ENCODE measurements at regions not wholly inside any gene's neighbourhood (a gene's known extent, or its start where the extent isn't known, plus 50 kb on each side); places are given as distances from the start of the nearest gene placed in this dataset.

DNA sequence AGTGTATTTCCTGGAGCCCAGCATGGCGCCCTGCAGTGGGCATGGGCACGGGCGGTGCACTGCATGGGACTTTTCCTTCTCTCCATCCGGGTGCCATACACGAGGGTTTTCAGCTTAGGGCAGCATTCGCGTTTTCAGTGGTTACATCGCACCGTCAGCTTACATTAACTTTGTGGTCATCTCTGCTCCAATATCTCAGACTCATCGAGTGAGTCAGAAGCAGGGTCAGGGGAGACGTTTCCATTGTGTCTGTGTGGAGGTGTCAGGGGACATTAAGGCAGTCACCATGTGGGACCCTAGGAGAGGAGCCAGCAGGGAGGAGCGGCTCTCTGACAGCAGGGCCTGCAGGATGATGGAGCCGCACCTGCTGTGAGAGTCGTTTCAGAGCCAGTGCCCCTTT is 541.0 kb downstream of the FGF9 start:
- DNase-seq (ENCODE audit: extremely low read depth in 1 of 4, low spot score in 3 of 4) (no peak), FAIRE-seq (no peak), ATAC-seq (no peak)
- Histone ChIP-seq H3K4me2 (ENCODE audit: insufficient read depth, low read length) (no peak overlapping the region), H3K9me1 (ENCODE audit: control insufficient read depth, insufficient read depth, low read length) (no peaks in the 10 kb centered on the region), H4K20me1 (replicated peaks; ENCODE audit: control insufficient read depth, insufficient read depth, low read length) (no peaks in the 10 kb centered on the region), H3K27ac (ENCODE audit: extremely low read depth, low read depth, low read length) (no peak overlapping the region), H3K9ac (ENCODE audit: insufficient read depth in 1 of 2, low read depth in 2 of 2, low read length in 2 of 2) (no peak overlapping the region), H3K36me3 (ENCODE audit: control insufficient read depth, insufficient read depth, low read length) (no peaks in the 10 kb centered on the region), H3K4me1 (replicated peaks in 1 of 2; ENCODE audit: control insufficient read depth in 2 of 2, insufficient read depth in 2 of 2, low read length in 2 of 2) (no peaks in the 10 kb centered on the region), H3K4me3 (no peak overlapping the region), H3K27me3 (ENCODE audit: control insufficient read depth in 2 of 2, insufficient read depth in 2 of 2, low read length in 2 of 2) (peaks cover 0 to 2% of the 10 kb centered on the region in 2 experiments; a peak in 2 of 5 replicates), H2AFZ (ENCODE audit: low read depth, low read length) (no peak overlapping the region), H3K79me2 (ENCODE audit: control insufficient read depth, insufficient read depth, low read length) (no peaks in the 10 kb centered on the region), H3K9me3 (replicated peaks; ENCODE audit: control insufficient read depth, insufficient read depth, low read depth, low read length) (no peaks in the 10 kb centered on the region)
- ChIA-PET CTCF (ENCODE audit: low intra/inter-chr PET ratio) (no interaction called here), POLR2A (no interaction called here)
- 0% methylated on average over 12 of the region's 14 CpGs for WGBS (ENCODE audit: insufficient coverage, low coverage, missing lambda C conversion rate)
- in situ Hi-C loops (cut with MboI), result no loop called here
- BruUV-seq (replicated peaks), result no TSS peak
- intact Hi-C loops (cut with micrococcal nuclease), result no loop called here
- TF ChIP-seq, protein P1, sequence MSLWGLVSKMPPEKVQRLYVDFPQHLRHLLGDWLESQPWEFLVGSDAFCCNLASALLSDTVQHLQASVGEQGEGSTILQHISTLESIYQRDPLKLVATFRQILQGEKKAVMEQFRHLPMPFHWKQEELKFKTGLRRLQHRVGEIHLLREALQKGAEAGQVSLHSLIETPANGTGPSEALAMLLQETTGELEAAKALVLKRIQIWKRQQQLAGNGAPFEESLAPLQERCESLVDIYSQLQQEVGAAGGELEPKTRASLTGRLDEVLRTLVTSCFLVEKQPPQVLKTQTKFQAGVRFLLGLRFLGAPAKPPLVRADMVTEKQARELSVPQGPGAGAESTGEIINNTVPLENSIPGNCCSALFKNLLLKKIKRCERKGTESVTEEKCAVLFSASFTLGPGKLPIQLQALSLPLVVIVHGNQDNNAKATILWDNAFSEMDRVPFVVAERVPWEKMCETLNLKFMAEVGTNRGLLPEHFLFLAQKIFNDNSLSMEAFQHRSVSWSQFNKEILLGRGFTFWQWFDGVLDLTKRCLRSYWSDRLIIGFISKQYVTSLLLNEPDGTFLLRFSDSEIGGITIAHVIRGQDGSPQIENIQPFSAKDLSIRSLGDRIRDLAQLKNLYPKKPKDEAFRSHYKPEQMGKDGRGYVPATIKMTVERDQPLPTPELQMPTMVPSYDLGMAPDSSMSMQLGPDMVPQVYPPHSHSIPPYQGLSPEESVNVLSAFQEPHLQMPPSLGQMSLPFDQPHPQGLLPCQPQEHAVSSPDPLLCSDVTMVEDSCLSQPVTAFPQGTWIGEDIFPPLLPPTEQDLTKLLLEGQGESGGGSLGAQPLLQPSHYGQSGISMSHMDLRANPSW (CRISPR knock-in tag; IDR thresholded peaks at IDR 0.05), result no peak
- TF ChIP-seq ZNF644 (tag; IDR thresholded peaks at IDR 0.05; ENCODE audit: low read depth) (no peak), ELF1 (tag; IDR thresholded peaks at IDR 0.05) (no peak), CSDE1 (IDR thresholded peaks at IDR 0.05) (no peak), GTF2A2 (tag; IDR thresholded peaks at IDR 0.05) (no peak), ZNF253 (CRISPR knock-in tag; conservative IDR thresholded peaks at IDR 0.05) (no peak), FOXK1 (CRISPR knock-in tag; IDR thresholded peaks at IDR 0.05; ENCODE audit: borderline replicate concordance) (no peak), LARP7 (IDR thresholded peaks at IDR 0.05) (no peak), TEAD4 (IDR thresholded peaks at IDR 0.05; ENCODE audit: low read length) (no peak), TEAD4 (CRISPR knock-in tag; IDR thresholded peaks at IDR 0.05; ENCODE audit: borderline replicate concordance) (no peak), MAZ (CRISPR knock-in tag; conservative IDR thresholded peaks at IDR 0.05 in 1 of 2, IDR thresholded peaks at IDR 0.05 in 1 of 2) (no peak), ZNF507 (tag; conservative IDR thresholded peaks at IDR 0.05) (no peak), ZKSCAN1 (IDR thresholded peaks at IDR 0.05; ENCODE audit: low read depth, low read length) (no peak), SRSF3 (IDR thresholded peaks at IDR 0.05; ENCODE audit: insufficient read depth, low read length) (no peak), ZNF668 (CRISPR knock-in tag; IDR thresholded peaks at IDR 0.05) (no peak), BRD9 (IDR thresholded peaks at IDR 0.05; ENCODE audit: low read depth, partially characterized antibody) (no peak)
- TF ChIP-seq, protein P2, sequence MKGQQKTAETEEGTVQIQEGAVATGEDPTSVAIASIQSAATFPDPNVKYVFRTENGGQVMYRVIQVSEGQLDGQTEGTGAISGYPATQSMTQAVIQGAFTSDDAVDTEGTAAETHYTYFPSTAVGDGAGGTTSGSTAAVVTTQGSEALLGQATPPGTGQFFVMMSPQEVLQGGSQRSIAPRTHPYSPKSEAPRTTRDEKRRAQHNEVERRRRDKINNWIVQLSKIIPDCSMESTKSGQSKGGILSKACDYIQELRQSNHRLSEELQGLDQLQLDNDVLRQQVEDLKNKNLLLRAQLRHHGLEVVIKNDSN (CRISPR knock-in tag; IDR thresholded peaks at IDR 0.05), result no peak
